Neural cell (in vitro differentiated cells): ENCODE measurements at regions not wholly inside any gene's neighbourhood (a gene's known extent, or its start where the extent isn't known, plus 50 kb on each side); places are given as distances from the start of the nearest gene placed in this dataset.
A peak's percentile ranks its signal among the peaks of the same experiment; 100 is the strongest.
"Not testable (repeated sequence)": the region's sequence is repeated elsewhere in the genome, so short reads cannot be mapped to it uniquely, and the experiment has no call there.

Experiments used
- H2AFZ ChIP-seq: fragments of 200-600, 300-800 bp; sonication (generic), shearing (Covaris generic); 2 replicates; pipeline ENCODE4 v1.6.0; 2014; ENCODE audit warnings: low read depth, mild to moderate bottlenecking, antibody characterized with exemption, low read length, moderate library complexity
- H3F3A ChIP-seq: fragments of 200-600 bp; shearing (Covaris generic); 2 replicates; pipeline ENCODE4 v1.6.1; 2016; ENCODE audit warnings: mild to moderate bottlenecking, moderate library complexity, mixed read lengths, antibody characterized with exemption, low read length; ENCODE audit not compliant: insufficient read depth, poor library complexity, severe bottlenecking
- H3K27ac ChIP-seq: fragments of 200-600, 300-800 bp; sonication (generic), shearing (Covaris generic); 2 replicates; pipeline ENCODE4 v1.5.1; 2014; ENCODE audit warnings: mild to moderate bottlenecking, low read length, moderate library complexity
- H3K27me3 ChIP-seq: fragments of 300-800, 200-600 bp; sonication (generic), shearing (Covaris generic); 2 replicates; pipeline ENCODE4 v1.6.0; 2014; ENCODE audit warnings: mild to moderate bottlenecking, low read depth, low read length, moderate library complexity; ENCODE audit not compliant: insufficient read depth
- H3K36me3 ChIP-seq: fragments of 300-800, 200-600 bp; sonication (generic), shearing (Covaris generic); 2 replicates; pipeline ENCODE4 v1.5.1; 2014; ENCODE audit warnings: mild to moderate bottlenecking, antibody characterized with exemption, low read length, moderate library complexity; ENCODE audit not compliant: insufficient read depth
- H3K4me2 ChIP-seq: fragments of 300-800, 200-600 bp; sonication (generic), shearing (Covaris generic); 2 replicates; pipeline ENCODE4 v1.6.0; 2014; ENCODE audit warnings: mild to moderate bottlenecking, low read length
- H3K4me3 ChIP-seq: fragments of 300-800, 200-600 bp; sonication (generic), shearing (Covaris generic); 2 replicates; pipeline ENCODE4 v1.5.1; 2014; ENCODE audit warnings: mild to moderate bottlenecking, low read length, moderate library complexity
- H3K79me2 ChIP-seq: fragments of 200-600 bp; shearing (Covaris generic); replicated peaks from 2 replicates; pipeline ENCODE4 v1.6.0; 2014; ENCODE audit warnings: mild to moderate bottlenecking, low read length, moderate library complexity; ENCODE audit not compliant: insufficient read depth
- H3K9ac ChIP-seq: fragments of 300-800, 200-600 bp; sonication (generic), shearing (Covaris generic); 2 replicates; pipeline ENCODE4 v1.6.1; 2016; ENCODE audit warnings: mild to moderate bottlenecking, low read length, mixed read lengths
- H3K9me2 ChIP-seq: fragments of 200-600 bp; shearing (Covaris generic); 2 replicates; pipeline ENCODE4 v1.6.1; 2016; ENCODE audit warnings: mild to moderate bottlenecking, low read length, mixed read lengths; ENCODE audit not compliant: insufficient read depth
- H3K9me3 ChIP-seq: fragments of 200-600, 300-800 bp; sonication (generic), shearing (Covaris generic); 2 replicates; pipeline ENCODE4 v1.6.1; 2016; ENCODE audit warnings: mild to moderate bottlenecking, mixed run types, low read length, moderate library complexity, mixed read lengths
- H4K20me1 ChIP-seq: fragments of 200-600 bp; shearing (Covaris generic); 2 replicates; pipeline ENCODE4 v1.6.1; 2016; ENCODE audit warnings: mild to moderate bottlenecking, mixed run types; ENCODE audit not compliant: insufficient read depth

GRCh38 chr2:89537862-89538261, 846.4 kb downstream of the RPIA start:
- not testable (repeated sequence) for H3K27me3 ChIP-seq, H3F3A ChIP-seq, H3K9me2 ChIP-seq, H3K9me3 ChIP-seq, H3K9ac ChIP-seq, H4K20me1 ChIP-seq, H2AFZ ChIP-seq, H3K4me3 ChIP-seq, H3K36me3 ChIP-seq, H3K79me2 ChIP-seq, H3K27ac ChIP-seq, H3K4me2 ChIP-seq

- H3K4me2 ChIP-seq = not testable (repeated sequence)
Observed at GRCh38 chr2:89544110-89544509, 852.6 kb downstream of the RPIA start.

GRCh38 chr2:89579154-89579553, 887.7 kb downstream of the RPIA start:
- not testable (repeated sequence) for H3K9ac ChIP-seq, H3K9me3 ChIP-seq, H3K27ac ChIP-seq, H3K36me3 ChIP-seq, H3K4me2 ChIP-seq, H3F3A ChIP-seq, H3K27me3 ChIP-seq, H3K4me3 ChIP-seq, H2AFZ ChIP-seq, H3K9me2 ChIP-seq, H4K20me1 ChIP-seq, H3K79me2 ChIP-seq

More at GRCh38 chr2:89544110-89544509, 852.6 kb downstream of the RPIA start:
- H3K4me3 ChIP-seq, H3K27ac ChIP-seq, H3K36me3 ChIP-seq, H2AFZ ChIP-seq, H3K79me2 ChIP-seq, H3F3A ChIP-seq, H3K9me3 ChIP-seq, H3K9ac ChIP-seq, H4K20me1 ChIP-seq, H3K9me2 ChIP-seq, H3K27me3 ChIP-seq: not testable (repeated sequence)

- not testable (repeated sequence) for H3K36me3 ChIP-seq, H3K9ac ChIP-seq
Observed at GRCh38 chr2:89582816-89583215, 891.3 kb downstream of the RPIA start.

GRCh38 chr2:89584046-89584445, 892.6 kb downstream of the RPIA start:
- not testable (repeated sequence) for H3K36me3 ChIP-seq, H3K27me3 ChIP-seq, H3K9me2 ChIP-seq, H4K20me1 ChIP-seq, H3K9ac ChIP-seq, H3K79me2 ChIP-seq, H3K4me3 ChIP-seq, H3K27ac ChIP-seq, H3K9me3 ChIP-seq, H3K4me2 ChIP-seq, H3F3A ChIP-seq, H2AFZ ChIP-seq

More at GRCh38 chr2:89582816-89583215, 891.3 kb downstream of the RPIA start:
- not testable (repeated sequence) for H3K79me2 ChIP-seq, H3K4me3 ChIP-seq, H3K27ac ChIP-seq, H3K4me2 ChIP-seq, H3K9me2 ChIP-seq, H3F3A ChIP-seq, H4K20me1 ChIP-seq, H2AFZ ChIP-seq, H3K27me3 ChIP-seq, H3K9me3 ChIP-seq

GRCh38 chr2:89584868-89585557, 893.5 kb downstream of the RPIA start:
- H3K9me3 ChIP-seq, H3K27ac ChIP-seq, H4K20me1 ChIP-seq, H3K4me2 ChIP-seq, H3K9me2 ChIP-seq, H3K79me2 ChIP-seq, H2AFZ ChIP-seq, H3K27me3 ChIP-seq, H3K36me3 ChIP-seq, H3F3A ChIP-seq: not testable (repeated sequence)
- peak overlapping the region; percentile 48 for H3K4me3 ChIP-seq
- peak overlapping the region; percentile 38 for H3K9ac ChIP-seq
